ENCODE measurements at regions not wholly inside any gene's neighbourhood (a gene's known extent, or its start where the extent isn't known, plus 50 kb on each side); places are given as distances from the start of the nearest gene placed in this dataset.
"Not testable (repeated sequence)": the region's sequence is repeated elsewhere in the genome, so short reads cannot be mapped to it uniquely, and the experiment has no call there.

- TF ChIP-seq CTCF (IDR thresholded peaks at IDR 0.05; ENCODE audit: low read length); EZH2 (optimal IDR thresholded peaks at IDR 0.05; ENCODE audit: low read depth, low read length); EZH2phosphoT487 (IDR thresholded peaks at IDR 0.05; ENCODE audit: low read length): not testable (repeated sequence)
Observed at GRCh38 chr6:165124681-165125080, 184.7 kb downstream of the C6orf118 start.

Measured in MM.1S (cell line).